Activated T-cell treated with anti-CD3 and anti-CD28 coated beads, Interleukin-2, amount 50 U/mL, for 24 hours (primary cell): ENCODE measurements at regions not wholly inside any gene's neighbourhood (a gene's known extent, or its start where the extent isn't known, plus 50 kb on each side); places are given as distances from the start of the nearest gene placed in this dataset.

Experiments used
- DNase-seq: peaks from one replicate; pipeline ENCODE4 v3.0.0-alpha.2; 2020
- H3K27ac Mint-ChIP-seq: 2 replicates; pipeline ENCODE4 v1.8.0; 2020; ENCODE audit warnings: mild to moderate bottlenecking, mixed read lengths
- H3K27me3 Mint-ChIP-seq: 2 replicates; pipeline ENCODE4 v1.8.0; 2020; ENCODE audit warnings: mixed read lengths
- H3K36me3 Mint-ChIP-seq: 2 replicates; pipeline ENCODE4 v1.8.0; 2020; ENCODE audit warnings: low read depth, mixed read lengths
- H3K4me1 Mint-ChIP-seq: 2 replicates; pipeline ENCODE4 v1.8.0; 2020; ENCODE audit warnings: low read depth, mixed read lengths
- H3K4me3 Mint-ChIP-seq: 2 replicates; pipeline ENCODE4 v1.8.0; 2020; ENCODE audit warnings: mild to moderate bottlenecking, moderate library complexity, mixed read lengths
- H3K9me3 Mint-ChIP-seq: 2 replicates; pipeline ENCODE4 v1.8.0; 2020; ENCODE audit warnings: mixed read lengths

GRCh38 chr11:122214080-122214479 is 98.1 kb upstream of the BLID start:
- Mint-ChIP-seq H3K4me3 (no peak overlapping the region), H3K9me3 (no peaks in the 10 kb centered on the region), H3K36me3 (no peaks in the 10 kb centered on the region), H3K27me3 (peaks cover 17% of the 10 kb centered on the region), H3K27ac (no peak overlapping the region), H3K4me1 (no peaks in the 10 kb centered on the region)
- no peak for DNase-seq

- H3K27ac Mint-ChIP-seq, result no peak overlapping the region
Observed at GRCh38 chr11:122213171-122213570, 97.2 kb upstream of the BLID start.

GRCh38 chr11:122210367-122210997 is 94.5 kb upstream of the BLID start:
- Mint-ChIP-seq H3K36me3 (no peaks in the 10 kb centered on the region), H3K27me3 (peaks cover 19% of the 10 kb centered on the region), H3K4me1 (no peaks in the 10 kb centered on the region), H3K9me3 (no peaks in the 10 kb centered on the region), H3K27ac (no peak overlapping the region), H3K4me3 (no peak overlapping the region)
- DNase-seq, result no peak

More at GRCh38 chr11:122213171-122213570, 97.2 kb upstream of the BLID start:
- Mint-ChIP-seq H3K9me3 (no peaks in the 10 kb centered on the region), H3K27me3 (peaks cover 15% of the 10 kb centered on the region), H3K36me3 (no peaks in the 10 kb centered on the region), H3K4me3 (no peak overlapping the region), H3K4me1 (no peaks in the 10 kb centered on the region)
- DNase-seq, result no peak

GRCh38 chr11:122209619-122210366 is 93.8 kb upstream of the BLID start:
- no peak for DNase-seq
- Mint-ChIP-seq H3K27ac (no peak overlapping the region), H3K4me3 (no peak overlapping the region), H3K36me3 (no peaks in the 10 kb centered on the region), H3K27me3 (peaks cover 24% of the 10 kb centered on the region), H3K4me1 (no peaks in the 10 kb centered on the region), H3K9me3 (no peaks in the 10 kb centered on the region)

- no peaks in the 10 kb centered on the region for H3K9me3 Mint-ChIP-seq
- H3K4me3 Mint-ChIP-seq, result no peak overlapping the region
- no peak for DNase-seq
- H3K27me3 Mint-ChIP-seq, result peaks cover 39% of the 10 kb centered on the region
- H3K36me3 Mint-ChIP-seq, result no peaks in the 10 kb centered on the region
- no peak overlapping the region for H3K27ac Mint-ChIP-seq
- H3K4me1 Mint-ChIP-seq, result no peaks in the 10 kb centered on the region
Observed at GRCh38 chr11:122207921-122208764, 92.1 kb upstream of the BLID start.

GRCh38 chr11:122207505-122207904 is 91.5 kb upstream of the BLID start:
- Mint-ChIP-seq H3K4me1 (no peaks in the 10 kb centered on the region), H3K4me3 (no peak overlapping the region), H3K27ac (no peak overlapping the region), H3K9me3 (no peaks in the 10 kb centered on the region), H3K27me3 (peaks cover 44% of the 10 kb centered on the region), H3K36me3 (no peaks in the 10 kb centered on the region)
- DNase-seq, result no peak

- Mint-ChIP-seq H3K27ac (no peak overlapping the region), H3K4me3 (no peak overlapping the region), H3K9me3 (no peaks in the 10 kb centered on the region), H3K4me1 (no peaks in the 10 kb centered on the region), H3K36me3 (no peaks in the 10 kb centered on the region), H3K27me3 (peaks cover 55% of the 10 kb centered on the region)
- no peak for DNase-seq
Observed at GRCh38 chr11:122205036-122205435, 89.0 kb upstream of the BLID start.

- Mint-ChIP-seq H3K9me3 (no peaks in the 10 kb centered on the region), H3K27ac (no peak overlapping the region), H3K4me3 (no peak overlapping the region), H3K36me3 (no peaks in the 10 kb centered on the region), H3K4me1 (no peaks in the 10 kb centered on the region), H3K27me3 (peaks cover 55% of the 10 kb centered on the region)
- DNase-seq, result no peak
Observed at GRCh38 chr11:122204206-122204605, 88.2 kb upstream of the BLID start.

- Mint-ChIP-seq H3K4me3 (no peak overlapping the region), H3K27ac (no peak overlapping the region), H3K4me1 (no peaks in the 10 kb centered on the region), H3K9me3 (no peaks in the 10 kb centered on the region), H3K27me3 (peaks cover 58% of the 10 kb centered on the region), H3K36me3 (no peaks in the 10 kb centered on the region)
- DNase-seq, result peak; percentile 59
Observed at GRCh38 chr11:122202951-122203456, 87.0 kb upstream of the BLID start.

GRCh38 chr11:122202161-122202950 is 86.3 kb upstream of the BLID start:
- Mint-ChIP-seq H3K27ac (no peak overlapping the region), H3K4me3 (no peak overlapping the region), H3K27me3 (peaks cover 59% of the 10 kb centered on the region), H3K9me3 (no peaks in the 10 kb centered on the region), H3K4me1 (no peaks in the 10 kb centered on the region), H3K36me3 (no peaks in the 10 kb centered on the region)
- no peak for DNase-seq

GRCh38 chr11:122201106-122201505 is 85.1 kb upstream of the BLID start:
- no peak overlapping the region for H3K27ac Mint-ChIP-seq
- DNase-seq, result no peak
- H3K36me3 Mint-ChIP-seq, result no peaks in the 10 kb centered on the region
- no peaks in the 10 kb centered on the region for H3K4me1 Mint-ChIP-seq
- H3K9me3 Mint-ChIP-seq, result no peaks in the 10 kb centered on the region
- H3K27me3 Mint-ChIP-seq, result peaks cover 55% of the 10 kb centered on the region
- no peak overlapping the region for H3K4me3 Mint-ChIP-seq

GRCh38 chr11:122199661-122200060 is 83.6 kb upstream of the BLID start:
- Mint-ChIP-seq H3K36me3 (no peaks in the 10 kb centered on the region), H3K27me3 (peaks cover 43% of the 10 kb centered on the region), H3K4me3 (no peak overlapping the region), H3K4me1 (no peaks in the 10 kb centered on the region), H3K9me3 (no peaks in the 10 kb centered on the region), H3K27ac (no peak overlapping the region)
- no peak for DNase-seq

- H3K27ac Mint-ChIP-seq, result no peak overlapping the region
- H3K4me1 Mint-ChIP-seq, result no peaks in the 10 kb centered on the region
- no peak overlapping the region for H3K4me3 Mint-ChIP-seq
- peaks cover 37% of the 10 kb centered on the region for H3K27me3 Mint-ChIP-seq
- DNase-seq, result no peak
- no peaks in the 10 kb centered on the region for H3K9me3 Mint-ChIP-seq
- no peaks in the 10 kb centered on the region for H3K36me3 Mint-ChIP-seq
Observed at GRCh38 chr11:122198291-122198983, 82.4 kb upstream of the BLID start.
